HCT116 (cell line): ENCODE measurements at regions not wholly inside any gene's neighbourhood (a gene's known extent, or its start where the extent isn't known, plus 50 kb on each side); places are given as distances from the start of the nearest gene placed in this dataset.
"Not testable (repeated sequence)": the region's sequence is repeated elsewhere in the genome, so short reads cannot be mapped to it uniquely, and the experiment has no call there.

Source experiments
- ATAC-seq: fragments of 200-7000 bp; cut with Tn5 transposase; 2 replicates; pipeline ENCODE4 v1.9.1; 2020; ENCODE audit warnings: mild to moderate bottlenecking, moderate library complexity
- BruUV-seq: library from RNA; stranded (reverse); fragments of 400-500 nt; replicated peaks from 2 replicates; lab custom pipeline; 2021; lab: Mats Ljungman, UMichigan
- CTCF ChIA-PET: fragments of 300-600 bp; sonication (Branson Sonifier 250); formaldehyde crosslinking; loops from one replicate; lab custom pipeline; 2021; ENCODE audit warnings: antibody characterized with exemption; lab: Charles Lee
- POLR2A ChIA-PET: fragments of 300-600, 350-600 bp; sonication (Branson Sonifier 250); formaldehyde crosslinking; loops from one replicate; lab custom pipeline; 2021; ENCODE audit warnings: antibody characterized with exemption; lab: Charles Lee
- RAD21 ChIA-PET, 2 experiments: fragments of 300-600 bp; sonication (Branson Sonifier 250); formaldehyde crosslinking; loops; one replicate each; lab custom pipeline; 2023; ENCODE audit warnings: low total read pairs in 2 of 2; ENCODE audit not compliant: uncharacterized antibody in 2 of 2, unreplicated experiment in 2 of 2, low non-redundant PET in 1 of 2; lab: Charles Lee
- DNase-seq: peaks from one replicate; pipeline ENCODE4 v3.0.0-alpha.2; 2010; ENCODE audit warnings: low read depth, low spot score
- H2AFZ ChIP-seq: fragments of 200-600 bp; shearing (Covaris generic), sonication (generic); 2 replicates; pipeline ENCODE4 v1.6.1; 2017; ENCODE audit warnings: low read depth, mixed run types, mixed read lengths, antibody characterized with exemption, low read length; ENCODE audit not compliant: poor library complexity, severe bottlenecking
- H3K27ac ChIP-seq: 2 replicates; pipeline ENCODE4 v1.5.1; 2012; ENCODE audit warnings: low read depth, low read length
- H3K27me3 ChIP-seq: fragments of 200-600 bp; sonication (generic); 2 replicates; pipeline ENCODE4 v1.6.1; 2016; ENCODE audit warnings: mixed run types, low read length, mixed read lengths; ENCODE audit not compliant: insufficient read depth
- H3K36me3 ChIP-seq, 2 experiments: fragments of 200-500 bp in 1 of 2; fragments of 200-600 bp in 1 of 2; sonication (Bioruptor generic) in 1 of 2; sonication (generic) in 1 of 2; 2 replicates each; pipeline versions ENCODE4 v1.5.1 to v1.6.1; 2014 to 2016; ENCODE audit warnings: low read length in 2 of 2, inconsistent platforms in 1 of 2, mixed read lengths in 1 of 2, mixed run types in 1 of 2; ENCODE audit not compliant: insufficient read depth in 2 of 2, control insufficient read depth in 1 of 2
- H3K4me1 ChIP-seq, 2 experiments: fragments of 200-600 bp in 1 of 2; sonication (generic) in 1 of 2; 2 replicates each; pipeline versions ENCODE4 v1.5.1 to v1.6.1; 2012 to 2017; ENCODE audit warnings: low read length in 2 of 2, inconsistent platforms in 1 of 2, mild to moderate bottlenecking in 1 of 2, mixed read lengths in 1 of 2, mixed run types in 1 of 2, moderate library complexity in 1 of 2; ENCODE audit not compliant: insufficient read depth in 2 of 2, control insufficient read depth in 1 of 2
- H3K4me2 ChIP-seq: fragments of 200-600 bp; sonication (generic); 2 replicates; pipeline ENCODE4 v1.6.1; 2017; ENCODE audit warnings: mixed run types, low read length, mixed read lengths
- H3K4me3 ChIP-seq, 2 experiments: fragments of 200-600 bp in 1 of 2; sonication (generic) in 1 of 2; replicated peaks in 1 of 2; 2 replicates each; pipeline ENCODE4 v1.5.1; 2011 to 2016; ENCODE audit warnings: low read length in 2 of 2, control low read depth in 1 of 2, low read depth in 1 of 2, mild to moderate bottlenecking in 1 of 2, mixed read lengths in 1 of 2, mixed run types in 1 of 2
- H3K79me2 ChIP-seq: fragments of 200-600 bp; sonication (generic); 2 replicates; pipeline ENCODE4 v1.6.1; 2017; ENCODE audit warnings: mild to moderate bottlenecking, mixed run types, low read length, moderate library complexity, mixed read lengths; ENCODE audit not compliant: insufficient read depth
- H3K9ac ChIP-seq: fragments of 200-600 bp; sonication (generic); 2 replicates; pipeline ENCODE4 v1.6.1; 2016; ENCODE audit warnings: low read length, mixed read lengths
- H3K9me2 ChIP-seq: fragments of 200-600 bp; sonication (generic), shearing (Covaris generic); 2 replicates; pipeline ENCODE4 v1.6.1; 2017; ENCODE audit warnings: mixed run types, mild to moderate bottlenecking, moderate library complexity; ENCODE audit not compliant: insufficient read depth
- H3K9me3 ChIP-seq, 2 experiments: fragments of 200-500 bp in 1 of 2; fragments of 200-600 bp in 1 of 2; sonication (Bioruptor generic) in 1 of 2; sonication (generic) in 1 of 2; 2 replicates each; pipeline ENCODE4 v1.6.1; 2014 to 2017; ENCODE audit warnings: low read length in 2 of 2, mixed read lengths in 2 of 2, inconsistent platforms in 1 of 2, low read depth in 1 of 2, mild to moderate bottlenecking in 1 of 2, mixed run types in 1 of 2, moderate library complexity in 1 of 2; ENCODE audit not compliant: control insufficient read depth in 1 of 2, insufficient read depth in 1 of 2
- H4K20me1 ChIP-seq: fragments of 200-600 bp; sonication (generic), shearing (Covaris generic); 2 replicates; pipeline ENCODE4 v1.6.1; 2017; ENCODE audit warnings: mixed run types, mild to moderate bottlenecking, moderate library complexity; ENCODE audit not compliant: insufficient read depth
- CEBPB ChIP-seq: IDR thresholded peaks from 2 replicates; pipeline ENCODE4 v1.6.1; 2012; ENCODE audit warnings: low read depth
- CTCF ChIP-seq, 3 experiments: fragments of 200-600 bp in 1 of 3; sonication (generic) in 1 of 3; IDR thresholded peaks in 2 of 3; conservative IDR thresholded peaks in 1 of 3; 2 replicates each; pipeline ENCODE4 v1.5.1; 2012 to 2017; ENCODE audit warnings: low read depth in 2 of 3, low read length in 2 of 3, antibody characterized with exemption in 1 of 3, borderline replicate concordance in 1 of 3, control low read depth in 1 of 3, mild to moderate bottlenecking in 1 of 3, mixed read lengths in 1 of 3, mixed run types in 1 of 3, moderate library complexity in 1 of 3; ENCODE audit not compliant: insufficient read depth in 1 of 3
- JUND ChIP-seq: IDR thresholded peaks from 2 replicates; pipeline ENCODE4 v1.6.1; 2012
- intact Hi-C: fragments of 100-400 bp; cut with micrococcal nuclease; formaldehyde crosslinking; loops from 2 replicates; pipeline ENCODE4 v1.10.0; 2022

DNA sequence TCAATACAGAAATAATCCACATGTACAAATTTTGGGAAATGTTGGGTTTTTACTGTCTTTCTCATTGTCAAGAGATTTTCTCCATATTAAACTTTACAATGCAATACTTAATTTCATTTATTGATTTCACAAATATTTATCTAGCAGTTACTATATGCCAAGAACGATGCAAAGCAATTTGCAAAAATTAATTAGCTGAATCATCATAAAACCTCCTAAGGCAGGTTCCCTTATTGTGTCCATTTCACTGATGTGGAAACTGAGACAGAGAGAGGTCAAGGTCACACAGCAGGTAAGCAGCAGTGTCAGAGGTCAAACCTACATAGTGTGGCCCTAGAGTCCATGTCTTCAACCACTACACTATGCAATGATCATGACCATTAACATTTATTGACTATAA is 286.8 kb upstream of the AUTS2 start:
- BruUV-seq, result no TSS peak
- peaks cover 0 to 22% of the 10 kb centered on the region in 2 experiments; a peak in 3 of 4 replicates for H3K9me3 ChIP-seq
- H3K9me2 ChIP-seq, result no peaks in the 10 kb centered on the region
- intact Hi-C loops, result no loop called here
- H3K27ac ChIP-seq, result no peak overlapping the region
- no peaks in the 10 kb centered on the region for H3K79me2 ChIP-seq
- H3K36me3 ChIP-seq, result no peaks in the 10 kb centered on the region
- H3K27me3 ChIP-seq, result no peaks in the 10 kb centered on the region
- H3K4me3 ChIP-seq, result no peak overlapping the region
- H2AFZ ChIP-seq, result no peak overlapping the region
- no peak for TF ChIP-seq JUND
- no peak for TF ChIP-seq CTCF (IDR thresholded peaks at IDR 0.05 in 2 of 3, conservative IDR thresholded peaks at IDR 0.05 in 1 of 3; ENCODE audit: borderline replicate concordance in 1 of 3, insufficient read depth in 1 of 3, low read depth in 2 of 3, low read length in 2 of 3)
- TF ChIP-seq CEBPB, result no peak
- ChIA-PET CTCF (no interaction called here), POLR2A (no interaction called here), RAD21 (no interaction called here)
- no peak for ATAC-seq
- no peaks in the 10 kb centered on the region for H4K20me1 ChIP-seq
- H3K4me1 ChIP-seq, result no peaks in the 10 kb centered on the region
- no peak overlapping the region for H3K4me2 ChIP-seq
- no peak for DNase-seq
- no peak overlapping the region for H3K9ac ChIP-seq

DNA sequence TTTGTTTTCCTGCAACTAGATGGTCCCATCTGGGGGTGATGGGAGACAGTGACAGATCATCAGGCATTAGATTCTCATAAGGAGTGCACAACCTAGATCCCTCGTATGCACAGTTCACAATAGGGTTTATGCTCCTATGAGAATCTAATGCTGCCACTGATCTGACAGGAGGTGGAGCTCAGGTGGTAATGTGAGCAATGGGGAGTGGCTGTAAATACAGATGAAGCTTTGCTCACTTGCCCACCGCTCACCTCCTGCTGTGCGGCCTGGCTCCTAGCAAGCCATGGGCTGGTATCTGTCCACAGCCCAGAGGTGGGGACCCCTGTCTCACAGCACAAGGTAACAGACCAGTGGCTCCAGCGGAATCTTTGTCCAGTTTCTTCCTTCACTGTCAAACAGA is 284.4 kb upstream of the AUTS2 start:
- DNase-seq, H3K4me1 ChIP-seq, H3K79me2 ChIP-seq, H4K20me1 ChIP-seq, ATAC-seq, H3K9me2 ChIP-seq, H3K4me3 ChIP-seq, RAD21 ChIA-PET, H3K27me3 ChIP-seq, H2AFZ ChIP-seq, intact Hi-C loops, H3K27ac ChIP-seq, H3K4me2 ChIP-seq, CTCF ChIA-PET, BruUV-seq, H3K36me3 ChIP-seq, H3K9ac ChIP-seq, POLR2A ChIA-PET: not testable (repeated sequence)
- H3K9me3 ChIP-seq, result peaks cover 0 to 34% of the 10 kb centered on the region in 2 experiments; a peak in 3 of 4 replicates
